Testis (tissue), 2 donors: ENCODE measurements at regions not wholly inside any gene's neighbourhood (a gene's known extent, or its start where the extent isn't known, plus 50 kb on each side); places are given as distances from the start of the nearest gene placed in this dataset.

ENCODE experiments used
- DNase-seq: peaks from one replicate; pipeline ENCODE4 v3.0.0-alpha.2; 2019
- H3K27ac ChIP-seq, 2 donors: fragments of 200-600 bp; sonication (generic); one replicate each; pipeline ENCODE4 v1.5.1; 2019
- H3K27me3 ChIP-seq: fragments of 200-600 bp; sonication (generic); one replicate; pipeline ENCODE4 v1.5.1; 2019
- H3K36me3 ChIP-seq: fragments of 200-600 bp; sonication (generic); one replicate; pipeline ENCODE4 v1.5.1; 2017; ENCODE audit warnings: low read depth; ENCODE audit errors: missing control alignments
- H3K4me1 ChIP-seq: fragments of 200-600 bp; sonication (generic); one replicate; pipeline ENCODE4 v1.5.1; 2019
- H3K4me3 ChIP-seq, 2 donors: fragments of 200-600 bp; sonication (generic); one replicate each; pipeline ENCODE4 v1.5.1; 2017 to 2019
- H3K9me3 ChIP-seq: fragments of 200-600 bp; sonication (generic); one replicate; pipeline ENCODE4 v1.5.1; 2017
- POLR2A ChIP-seq: fragments of 450-650 bp; IDR thresholded peaks from one replicate; pipeline ENCODE4 v1.6.1; 2017; ENCODE audit warnings: antibody characterized with exemption, mild to moderate bottlenecking, moderate library complexity
- WGBS, 2 donors: methylation state at CpG; one replicate each; pipeline ENCODE4 v1.1.5; 2018; 5-methylcytosine and 5-hydroxymethylcytosine counted together
- intact Hi-C: fragments of 100-400 bp; cut with DNase I; formaldehyde crosslinking; loops from one replicate; pipeline ENCODE4 v1.15.1; 2023; ENCODE audit warnings: low total_unique reads
- TF ChIP-seq, protein P1 (sequence below), 3 experiments: fragments of 450-650 bp in 2 of 3; fragments of 200-600 bp in 1 of 3; sonication (generic) in 1 of 3; IDR thresholded peaks; one replicate each; pipeline ENCODE4 v1.5.1; 2016 to 2019; ENCODE audit warnings: antibody characterized with exemption in 3 of 3, mild to moderate bottlenecking in 2 of 3, moderate library complexity in 1 of 3

DNA sequence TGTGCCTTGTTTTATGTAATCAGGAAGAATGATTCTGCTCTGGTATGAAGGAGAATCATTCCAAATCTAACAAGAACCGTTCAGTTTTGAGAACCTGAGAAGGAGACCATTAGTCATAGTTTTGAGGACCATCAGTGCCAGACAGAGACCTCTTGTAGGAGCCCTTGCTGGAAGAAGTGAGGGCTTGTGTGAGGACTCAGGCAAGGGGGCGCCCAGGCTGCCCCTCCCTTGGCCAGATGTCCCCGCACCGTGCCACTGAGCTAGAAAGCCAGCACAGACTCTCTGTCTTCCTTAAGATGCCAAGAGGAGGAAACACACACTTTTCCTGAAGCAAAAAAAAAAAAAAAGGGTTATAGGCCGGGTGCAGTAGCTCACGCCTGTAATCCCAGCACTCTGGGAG, 55.7 kb upstream of the SLC39A10 start:
- no peak for DNase-seq
- WGBS, 2 donors = 72 to 75% methylated on average over 6 of the region's 6 CpGs
- Histone ChIP-seq H3K27me3 (no peaks in the 10 kb centered on the region), H3K4me3 (no peak overlapping the region), H3K36me3 (no peaks in the 10 kb centered on the region), H3K4me1 (no peaks in the 10 kb centered on the region), H3K27ac (no peak overlapping the region), H3K9me3 (no peaks in the 10 kb centered on the region)
- TF ChIP-seq, protein P1, sequence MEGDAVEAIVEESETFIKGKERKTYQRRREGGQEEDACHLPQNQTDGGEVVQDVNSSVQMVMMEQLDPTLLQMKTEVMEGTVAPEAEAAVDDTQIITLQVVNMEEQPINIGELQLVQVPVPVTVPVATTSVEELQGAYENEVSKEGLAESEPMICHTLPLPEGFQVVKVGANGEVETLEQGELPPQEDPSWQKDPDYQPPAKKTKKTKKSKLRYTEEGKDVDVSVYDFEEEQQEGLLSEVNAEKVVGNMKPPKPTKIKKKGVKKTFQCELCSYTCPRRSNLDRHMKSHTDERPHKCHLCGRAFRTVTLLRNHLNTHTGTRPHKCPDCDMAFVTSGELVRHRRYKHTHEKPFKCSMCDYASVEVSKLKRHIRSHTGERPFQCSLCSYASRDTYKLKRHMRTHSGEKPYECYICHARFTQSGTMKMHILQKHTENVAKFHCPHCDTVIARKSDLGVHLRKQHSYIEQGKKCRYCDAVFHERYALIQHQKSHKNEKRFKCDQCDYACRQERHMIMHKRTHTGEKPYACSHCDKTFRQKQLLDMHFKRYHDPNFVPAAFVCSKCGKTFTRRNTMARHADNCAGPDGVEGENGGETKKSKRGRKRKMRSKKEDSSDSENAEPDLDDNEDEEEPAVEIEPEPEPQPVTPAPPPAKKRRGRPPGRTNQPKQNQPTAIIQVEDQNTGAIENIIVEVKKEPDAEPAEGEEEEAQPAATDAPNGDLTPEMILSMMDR (IDR thresholded peaks at IDR 0.05) = no peak
- no peak for TF ChIP-seq POLR2A
- intact Hi-C loops = no loop called here

DNA sequence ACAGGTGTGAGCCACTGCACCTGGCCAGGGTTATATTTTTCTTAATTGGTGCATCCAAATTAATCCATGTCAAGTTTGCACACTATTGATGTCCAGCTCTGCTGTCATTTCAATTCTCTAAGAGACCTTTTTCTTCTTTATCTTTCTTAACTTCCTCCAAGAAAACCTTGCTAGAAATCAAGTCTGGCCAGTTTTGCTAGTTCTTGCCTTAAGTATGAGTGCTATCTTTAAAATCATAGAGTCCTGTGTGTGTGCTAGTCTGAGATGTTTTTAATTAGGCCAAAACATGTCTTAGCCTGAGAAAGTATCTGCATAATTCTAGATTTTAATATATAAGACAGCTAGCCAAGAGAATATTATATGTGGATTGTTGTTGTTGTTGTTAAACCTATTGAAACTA, 56.2 kb upstream of the SLC39A10 start:
- Histone ChIP-seq H3K9me3 (no peaks in the 10 kb centered on the region), H3K36me3 (no peaks in the 10 kb centered on the region), H3K27ac (no peak overlapping the region), H3K27me3 (no peaks in the 10 kb centered on the region), H3K4me1 (no peaks in the 10 kb centered on the region), H3K4me3 (no peak overlapping the region)
- intact Hi-C loops = no loop called here
- DNase-seq = no peak
- TF ChIP-seq, protein P1 (IDR thresholded peaks at IDR 0.05) = no peak
- TF ChIP-seq POLR2A = no peak

DNA sequence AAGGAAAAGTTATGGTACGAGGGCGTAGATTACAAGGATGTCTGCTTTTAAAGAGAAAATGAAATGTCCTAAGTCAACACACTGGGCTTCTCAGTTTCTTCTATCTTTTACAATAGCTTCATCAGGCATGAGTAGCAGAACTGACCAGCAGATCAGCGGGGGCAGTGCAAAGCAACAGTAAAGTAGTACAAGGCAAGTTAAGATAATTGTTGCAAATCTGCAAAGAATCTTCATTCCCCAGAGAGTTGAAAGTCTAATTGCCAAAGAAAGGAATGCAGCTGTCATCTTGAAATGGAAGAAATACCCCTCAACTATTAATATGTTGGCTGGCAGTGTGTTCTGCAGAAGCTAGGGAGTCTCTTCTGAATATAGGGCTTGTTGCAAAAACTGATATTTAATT, 60.2 kb upstream of the SLC39A10 start:
- no peaks in the 10 kb centered on the region for H3K9me3 ChIP-seq
- H3K27me3 ChIP-seq = no peaks in the 10 kb centered on the region
- H3K4me3 ChIP-seq = no peak overlapping the region
- peak; percentile 78 for DNase-seq
- H3K27ac ChIP-seq = peak overlapping the region; percentile 23 to 31
- H3K36me3 ChIP-seq = no peaks in the 10 kb centered on the region
- H3K4me1 ChIP-seq = no peaks in the 10 kb centered on the region
- WGBS, 2 donors = 64 to 66% methylated on average over 3 of the region's 3 CpGs
- intact Hi-C loops = no loop called here
- TF ChIP-seq, protein P1 (IDR thresholded peaks at IDR 0.05) = no peak
- TF ChIP-seq POLR2A = no peak

DNA sequence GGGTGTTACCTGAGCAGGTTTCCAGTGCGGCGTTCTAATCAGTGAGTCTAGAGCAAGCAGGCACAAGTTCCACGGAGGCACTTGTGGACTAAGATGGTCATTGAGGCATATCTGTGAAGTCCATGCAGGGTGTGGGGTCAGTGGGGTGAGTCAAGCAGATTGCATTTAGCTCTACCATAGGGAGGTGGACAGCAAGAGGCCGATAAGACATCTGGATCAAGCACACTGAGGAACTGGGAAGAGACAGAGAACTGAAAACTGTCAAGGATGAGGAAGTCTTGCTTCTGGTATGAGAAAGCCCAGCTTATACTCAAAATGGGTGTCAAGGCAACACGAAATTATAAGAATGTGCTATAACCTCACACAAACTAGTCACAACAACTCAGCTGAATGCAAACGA, 61.2 kb upstream of the SLC39A10 start:
- DNase-seq = no peak
- WGBS, 2 donors = 88 to 94% methylated on average over 6 of the region's 6 CpGs
- no peaks in the 10 kb centered on the region for H3K36me3 ChIP-seq
- peak overlapping the region; percentile 23 to 31 for H3K27ac ChIP-seq
- H3K4me3 ChIP-seq = no peak overlapping the region
- intact Hi-C loops = no loop called here
- no peaks in the 10 kb centered on the region for H3K27me3 ChIP-seq
- no peaks in the 10 kb centered on the region for H3K9me3 ChIP-seq
- TF ChIP-seq, protein P1 (IDR thresholded peaks at IDR 0.05) = no peak
- H3K4me1 ChIP-seq = no peaks in the 10 kb centered on the region

DNA sequence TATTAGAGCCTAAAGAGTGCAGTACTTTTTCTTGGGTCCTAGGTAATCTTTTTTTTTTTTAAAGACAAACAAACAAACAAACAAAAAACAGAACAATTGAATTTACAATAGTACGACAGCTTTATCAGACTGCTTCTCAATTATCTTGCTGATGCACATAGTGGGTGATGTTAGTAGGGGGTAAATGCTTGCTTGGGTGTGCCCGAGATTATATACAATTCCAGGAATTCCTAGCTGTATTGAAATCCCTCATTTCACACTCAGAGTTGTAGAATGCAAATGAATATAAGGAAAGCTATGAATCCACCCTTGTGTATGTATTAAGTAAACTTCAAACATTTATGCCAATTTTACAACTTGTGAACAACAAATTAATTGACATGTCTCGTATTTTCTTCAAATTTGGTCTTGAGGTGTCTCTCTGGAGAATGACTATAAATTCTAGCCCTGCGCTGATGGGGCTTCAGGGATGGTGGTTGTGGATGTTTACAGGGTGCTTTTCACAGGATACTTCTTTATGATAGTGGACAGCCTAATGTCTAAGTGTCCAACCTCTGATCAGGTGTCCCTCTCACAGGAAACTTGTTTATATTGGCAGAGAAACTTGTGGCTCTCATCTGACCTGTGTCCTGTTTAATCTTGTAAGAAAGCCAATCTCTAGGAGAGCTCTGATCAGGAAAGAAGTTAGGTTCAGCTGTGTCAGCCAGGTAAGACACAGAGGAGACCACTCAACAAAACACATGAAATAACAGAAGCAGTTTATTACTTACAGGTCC, 61.9 kb upstream of the SLC39A10 start:
- no peak overlapping the region for H3K4me3 ChIP-seq
- no peaks in the 10 kb centered on the region for H3K36me3 ChIP-seq
- H3K27ac ChIP-seq = peak overlapping the region; percentile 23 to 31
- 86 to 87% methylated on average over 4 of the region's 4 CpGs for WGBS, 2 donors
- no peaks in the 10 kb centered on the region for H3K27me3 ChIP-seq
- TF ChIP-seq POLR2A = no peak
- TF ChIP-seq, protein P1 (IDR thresholded peaks at IDR 0.05) = no peak
- DNase-seq = no peak
- intact Hi-C loops = no loop called here
- H3K4me1 ChIP-seq = no peaks in the 10 kb centered on the region
- H3K9me3 ChIP-seq = no peaks in the 10 kb centered on the region
